IPS DF 19.7 (cell line): ENCODE measurements at regions not wholly inside any gene's neighbourhood (a gene's known extent, or its start where the extent isn't known, plus 50 kb on each side); places are given as distances from the start of the nearest gene placed in this dataset.

Experiments used
- DNase-seq: peaks from one replicate; pipeline ENCODE4 v3.0.0-alpha.2; 2013; ENCODE audit warnings: low read depth, low spot score

- no peak for DNase-seq
Measured at GRCh38 chr4:188197566-188197965, 58.3 kb downstream of the TRIML1 start.

- no peak for DNase-seq
Measured at GRCh38 chr4:188198982-188199792, 59.9 kb downstream of the TRIML1 start.

- no peak for DNase-seq
Measured at GRCh38 chr4:188201851-188202250, 62.6 kb downstream of the TRIML1 start.

GRCh38 chr4:188206783-188207182, 67.5 kb downstream of the TRIML1 start:
- no peak for DNase-seq

GRCh38 chr4:188214861-188215260, 75.6 kb downstream of the TRIML1 start:
- DNase-seq = no peak

- no peak for DNase-seq
Measured at GRCh38 chr4:188218392-188218791, 79.2 kb downstream of the TRIML1 start.

- DNase-seq = no peak
Measured at GRCh38 chr4:188220006-188220405, 80.8 kb downstream of the TRIML1 start.

- DNase-seq = no peak
Measured at GRCh38 chr4:188221090-188221489, 81.8 kb downstream of the TRIML1 start.

- DNase-seq = no peak
Measured at GRCh38 chr4:188228279-188228678, 89.0 kb downstream of the TRIML1 start.

- no peak for DNase-seq
Measured at GRCh38 chr4:188232428-188232827, 93.2 kb downstream of the TRIML1 start.

GRCh38 chr4:188242041-188242440, 102.8 kb downstream of the TRIML1 start:
- DNase-seq = no peak

GRCh38 chr4:188245651-188246050, 106.4 kb downstream of the TRIML1 start:
- DNase-seq = no peak

- DNase-seq = peak; percentile 23
Measured at GRCh38 chr4:188246488-188246887, 107.2 kb downstream of the TRIML1 start.

- DNase-seq = no peak
Measured at GRCh38 chr4:188254211-188254610, 115.0 kb downstream of the TRIML1 start.

GRCh38 chr4:188262464-188262863, 123.2 kb downstream of the TRIML1 start:
- no peak for DNase-seq

- DNase-seq = no peak
Measured at GRCh38 chr4:188263321-188263720, 124.1 kb downstream of the TRIML1 start.

- DNase-seq = no peak
Measured at GRCh38 chr4:188266386-188266785, 127.1 kb downstream of the TRIML1 start.

GRCh38 chr4:188268131-188268908, 129.1 kb downstream of the TRIML1 start:
- no peak for DNase-seq

GRCh38 chr4:188270273-188271069, 131.2 kb downstream of the TRIML1 start:
- DNase-seq = no peak

GRCh38 chr4:188275686-188276085, 136.4 kb downstream of the TRIML1 start:
- no peak for DNase-seq

GRCh38 chr4:188279184-188279583, 139.9 kb downstream of the TRIML1 start:
- DNase-seq = no peak
